HEK293 (cell line): ENCODE measurements at regions not wholly inside any gene's neighbourhood (a gene's known extent, or its start where the extent isn't known, plus 50 kb on each side); places are given as distances from the start of the nearest gene placed in this dataset.

Source experiments
- BCL11A ChIP-seq: fragments of 450-650 bp; formaldehyde crosslinking; IDR thresholded peaks from 2 replicates; pipeline ENCODE4 v1.5.1; 2016; ENCODE audit warnings: low read depth, missing biosample characterization, missing genetic modification characterization
- BCL6B ChIP-seq: fragments of 450-650 bp; formaldehyde crosslinking; IDR thresholded peaks from 2 replicates; pipeline ENCODE4 v1.5.1; 2017; ENCODE audit warnings: missing biosample characterization, missing genetic modification characterization
- CTCF ChIP-seq: fragments of 450-650 bp; formaldehyde crosslinking; IDR thresholded peaks from 2 replicates; pipeline ENCODE4 v1.5.1; 2016; ENCODE audit warnings: missing biosample characterization, missing genetic modification characterization
- FEZF1 ChIP-seq: fragments of 450-650 bp; formaldehyde crosslinking; IDR thresholded peaks from 2 replicates; pipeline ENCODE4 v1.5.1; 2016; ENCODE audit warnings: missing biosample characterization, missing genetic modification characterization
- IKZF3 ChIP-seq: fragments of 450-650 bp; IDR thresholded peaks from 2 replicates; pipeline ENCODE4 v1.5.0; 2018; ENCODE audit warnings: missing biosample characterization, mild to moderate bottlenecking, missing genetic modification characterization, moderate library complexity
- KLF8 ChIP-seq: fragments of 450-650 bp; formaldehyde crosslinking; IDR thresholded peaks from 2 replicates; pipeline ENCODE4 v1.5.1; 2016; ENCODE audit warnings: missing biosample characterization, missing genetic modification characterization
- MEIS1 ChIP-seq: sonication (generic); formaldehyde crosslinking; IDR thresholded peaks from 2 replicates; pipeline ENCODE4 v1.8.1; 2022; ENCODE audit warnings: missing genetic modification reagents, mild to moderate bottlenecking, borderline replicate concordance
- PBX3 ChIP-seq: sonication (generic); formaldehyde crosslinking; IDR thresholded peaks from 2 replicates; pipeline ENCODE4 v1.8.1; 2022; ENCODE audit warnings: mild to moderate bottlenecking, moderate library complexity, missing genetic modification reagents
- SP3 ChIP-seq: fragments of 450-650 bp; formaldehyde crosslinking; IDR thresholded peaks from 2 replicates; pipeline ENCODE4 v1.5.1; 2016; ENCODE audit warnings: missing biosample characterization, missing genetic modification characterization
- TRIM28 ChIP-seq: IDR thresholded peaks from 2 replicates; pipeline ENCODE4 v1.6.1; 2011; ENCODE audit warnings: low read length, control low read depth, borderline replicate concordance
- ZBTB10 ChIP-seq: fragments of 450-650 bp; formaldehyde crosslinking; IDR thresholded peaks from 2 replicates; pipeline ENCODE4 v1.5.1; 2016; ENCODE audit warnings: missing biosample characterization, missing genetic modification characterization
- ZBTB20 ChIP-seq: fragments of 450-650 bp; formaldehyde crosslinking; IDR thresholded peaks from 2 replicates; pipeline ENCODE4 v1.5.1; 2016; ENCODE audit warnings: missing biosample characterization, missing genetic modification characterization
- ZBTB21 ChIP-seq: fragments of 450-650 bp; formaldehyde crosslinking; IDR thresholded peaks from 2 replicates; pipeline ENCODE4 v1.5.1; 2017; ENCODE audit warnings: missing biosample characterization, missing genetic modification characterization
- ZBTB8A ChIP-seq: fragments of 450-650 bp; formaldehyde crosslinking; IDR thresholded peaks from 2 replicates; pipeline ENCODE4 v1.5.1; 2016; ENCODE audit warnings: missing biosample characterization, missing genetic modification characterization
- ZEB2 ChIP-seq: fragments of 450-650 bp; formaldehyde crosslinking; IDR thresholded peaks from 2 replicates; pipeline ENCODE4 v1.5.1; 2016; ENCODE audit warnings: missing biosample characterization, missing genetic modification characterization
- ZIC2 ChIP-seq: fragments of 450-650 bp; formaldehyde crosslinking; IDR thresholded peaks from 2 replicates; pipeline ENCODE4 v1.5.1; 2016; ENCODE audit warnings: missing biosample characterization, missing genetic modification characterization
- ZNF114 ChIP-seq: fragments of 450-650 bp; formaldehyde crosslinking; IDR thresholded peaks from 2 replicates; pipeline ENCODE4 v1.5.0; 2017; ENCODE audit warnings: missing biosample characterization, missing genetic modification characterization
- ZNF223 ChIP-seq: fragments of 450-650 bp; formaldehyde crosslinking; IDR thresholded peaks from 2 replicates; pipeline ENCODE4 v1.5.1; 2016; ENCODE audit warnings: missing biosample characterization, missing genetic modification characterization
- ZNF23 ChIP-seq: fragments of 450-650 bp; formaldehyde crosslinking; IDR thresholded peaks from 2 replicates; pipeline ENCODE4 v1.5.1; 2016; ENCODE audit warnings: missing biosample characterization, missing genetic modification characterization, borderline replicate concordance
- ZNF311 ChIP-seq: fragments of 450-650 bp; formaldehyde crosslinking; IDR thresholded peaks from 2 replicates; pipeline ENCODE4 v1.5.1; 2017; ENCODE audit warnings: missing biosample characterization, missing genetic modification characterization, borderline replicate concordance
- ZNF623 ChIP-seq: fragments of 450-650 bp; formaldehyde crosslinking; IDR thresholded peaks from 2 replicates; pipeline ENCODE4 v1.5.1; 2016; ENCODE audit warnings: missing biosample characterization, missing genetic modification characterization
- ZNF645 ChIP-seq: fragments of 450-650 bp; formaldehyde crosslinking; IDR thresholded peaks from 2 replicates; pipeline ENCODE4; 2016; ENCODE audit warnings: missing biosample characterization, missing genetic modification characterization
- ZNF677 ChIP-seq: fragments of 450-650 bp; IDR thresholded peaks from 2 replicates; pipeline ENCODE4 v1.5.0; 2018; ENCODE audit warnings: missing biosample characterization, mild to moderate bottlenecking, missing genetic modification characterization, moderate library complexity
- ZNF701 ChIP-seq: fragments of 450-650 bp; formaldehyde crosslinking; IDR thresholded peaks from 2 replicates; pipeline ENCODE4 v1.5.1; 2016; ENCODE audit warnings: missing biosample characterization, missing genetic modification characterization
- TF ChIP-seq, protein P1 (sequence below): fragments of 450-650 bp; formaldehyde crosslinking; IDR thresholded peaks from 2 replicates; pipeline ENCODE4 v1.5.1; 2017; ENCODE audit warnings: missing biosample characterization, missing genetic modification characterization
- TF ChIP-seq, protein P2 (sequence below): fragments of 450-650 bp; formaldehyde crosslinking; IDR thresholded peaks from 2 replicates; pipeline ENCODE4 v1.5.1; 2016; ENCODE audit warnings: missing biosample characterization, missing genetic modification characterization
- TF ChIP-seq, protein P3 (sequence below): fragments of 450-650 bp; formaldehyde crosslinking; IDR thresholded peaks from 2 replicates; pipeline ENCODE4 v1.5.1; 2016; ENCODE audit warnings: missing biosample characterization, missing genetic modification characterization

DNA sequence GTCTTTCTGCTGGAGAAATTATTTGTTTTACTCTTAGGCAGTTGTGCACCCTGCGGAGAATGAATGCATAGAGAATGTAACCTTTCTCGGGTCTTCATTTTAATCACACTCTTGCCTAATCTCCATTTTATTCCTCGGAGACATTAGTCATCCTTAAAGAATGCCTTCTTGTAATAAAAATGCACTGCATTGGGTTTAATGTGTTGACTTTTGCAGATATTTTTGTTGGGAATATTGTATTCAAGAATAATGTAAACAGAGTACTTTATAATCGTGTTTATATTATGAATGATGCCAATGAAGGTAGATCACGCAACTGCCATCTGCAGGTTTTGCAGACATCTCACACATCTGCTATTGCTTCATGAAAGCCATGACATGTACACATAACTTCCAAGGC, 1093.9 kb upstream of the CDH6 start (continued):
- TF ChIP-seq, protein P1, sequence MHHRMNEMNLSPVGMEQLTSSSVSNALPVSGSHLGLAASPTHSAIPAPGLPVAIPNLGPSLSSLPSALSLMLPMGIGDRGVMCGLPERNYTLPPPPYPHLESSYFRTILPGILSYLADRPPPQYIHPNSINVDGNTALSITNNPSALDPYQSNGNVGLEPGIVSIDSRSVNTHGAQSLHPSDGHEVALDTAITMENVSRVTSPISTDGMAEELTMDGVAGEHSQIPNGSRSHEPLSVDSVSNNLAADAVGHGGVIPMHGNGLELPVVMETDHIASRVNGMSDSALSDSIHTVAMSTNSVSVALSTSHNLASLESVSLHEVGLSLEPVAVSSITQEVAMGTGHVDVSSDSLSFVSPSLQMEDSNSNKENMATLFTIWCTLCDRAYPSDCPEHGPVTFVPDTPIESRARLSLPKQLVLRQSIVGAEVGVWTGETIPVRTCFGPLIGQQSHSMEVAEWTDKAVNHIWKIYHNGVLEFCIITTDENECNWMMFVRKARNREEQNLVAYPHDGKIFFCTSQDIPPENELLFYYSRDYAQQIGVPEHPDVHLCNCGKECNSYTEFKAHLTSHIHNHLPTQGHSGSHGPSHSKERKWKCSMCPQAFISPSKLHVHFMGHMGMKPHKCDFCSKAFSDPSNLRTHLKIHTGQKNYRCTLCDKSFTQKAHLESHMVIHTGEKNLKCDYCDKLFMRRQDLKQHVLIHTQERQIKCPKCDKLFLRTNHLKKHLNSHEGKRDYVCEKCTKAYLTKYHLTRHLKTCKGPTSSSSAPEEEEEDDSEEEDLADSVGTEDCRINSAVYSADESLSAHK (tag by site-specific recombination), result no peak
- TF ChIP-seq TRIM28, result no peak
- TF ChIP-seq, protein P2, sequence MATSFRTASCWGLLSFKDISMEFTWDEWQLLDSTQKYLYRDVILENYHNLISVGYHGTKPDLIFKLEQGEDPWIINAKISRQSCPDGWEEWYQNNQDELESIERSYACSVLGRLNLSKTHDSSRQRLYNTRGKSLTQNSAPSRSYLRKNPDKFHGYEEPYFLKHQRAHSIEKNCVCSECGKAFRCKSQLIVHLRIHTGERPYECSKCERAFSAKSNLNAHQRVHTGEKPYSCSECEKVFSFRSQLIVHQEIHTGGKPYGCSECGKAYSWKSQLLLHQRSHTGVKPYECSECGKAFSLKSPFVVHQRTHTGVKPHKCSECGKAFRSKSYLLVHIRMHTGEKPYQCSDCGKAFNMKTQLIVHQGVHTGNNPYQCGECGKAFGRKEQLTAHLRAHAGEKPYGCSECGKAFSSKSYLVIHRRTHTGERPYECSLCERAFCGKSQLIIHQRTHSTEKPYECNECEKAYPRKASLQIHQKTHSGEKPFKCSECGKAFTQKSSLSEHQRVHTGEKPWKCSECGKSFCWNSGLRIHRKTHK (tag by site-specific recombination), result no peak
- TF ChIP-seq MEIS1, result no peak
- no peak for TF ChIP-seq ZBTB10 (tag by site-specific recombination)
- no peak for TF ChIP-seq ZNF114 (tag by site-specific recombination)
- no peak for TF ChIP-seq ZNF223
- TF ChIP-seq SP3 (tag by site-specific recombination), result no peak
- TF ChIP-seq ZNF23 (tag by site-specific recombination), result no peak
- TF ChIP-seq CTCF (tag by site-specific recombination), result no peak
- 0 out of 2 replicates have a peak, but pooled peaks have one; percentile 30 for TF ChIP-seq BCL6B (tag by site-specific recombination)
- TF ChIP-seq ZIC2 (tag by site-specific recombination), result no peak
- TF ChIP-seq ZNF677, result no peak
- no peak for TF ChIP-seq ZNF645 (tag by site-specific recombination)
- peak; percentile 82 for TF ChIP-seq KLF8 (tag by site-specific recombination)
- peak; percentile 87 for TF ChIP-seq IKZF3 (tag by site-specific recombination)
- TF ChIP-seq ZNF311 (tag by site-specific recombination), result no peak
- 0 out of 2 replicates have a peak, but pooled peaks have one; percentile 22 for TF ChIP-seq ZBTB8A (tag by site-specific recombination)
- no peak for TF ChIP-seq ZNF701 (tag by site-specific recombination)
- no peak for TF ChIP-seq PBX3 (CRISPR knock-in tag)
- no peak for TF ChIP-seq ZEB2
- TF ChIP-seq ZBTB20 (tag by site-specific recombination), result no peak
- TF ChIP-seq ZNF623, result no peak
- peak; percentile 29; the same call in 1 of the 2 replicates for TF ChIP-seq ZBTB21 (tag by site-specific recombination)
- TF ChIP-seq, protein P3, sequence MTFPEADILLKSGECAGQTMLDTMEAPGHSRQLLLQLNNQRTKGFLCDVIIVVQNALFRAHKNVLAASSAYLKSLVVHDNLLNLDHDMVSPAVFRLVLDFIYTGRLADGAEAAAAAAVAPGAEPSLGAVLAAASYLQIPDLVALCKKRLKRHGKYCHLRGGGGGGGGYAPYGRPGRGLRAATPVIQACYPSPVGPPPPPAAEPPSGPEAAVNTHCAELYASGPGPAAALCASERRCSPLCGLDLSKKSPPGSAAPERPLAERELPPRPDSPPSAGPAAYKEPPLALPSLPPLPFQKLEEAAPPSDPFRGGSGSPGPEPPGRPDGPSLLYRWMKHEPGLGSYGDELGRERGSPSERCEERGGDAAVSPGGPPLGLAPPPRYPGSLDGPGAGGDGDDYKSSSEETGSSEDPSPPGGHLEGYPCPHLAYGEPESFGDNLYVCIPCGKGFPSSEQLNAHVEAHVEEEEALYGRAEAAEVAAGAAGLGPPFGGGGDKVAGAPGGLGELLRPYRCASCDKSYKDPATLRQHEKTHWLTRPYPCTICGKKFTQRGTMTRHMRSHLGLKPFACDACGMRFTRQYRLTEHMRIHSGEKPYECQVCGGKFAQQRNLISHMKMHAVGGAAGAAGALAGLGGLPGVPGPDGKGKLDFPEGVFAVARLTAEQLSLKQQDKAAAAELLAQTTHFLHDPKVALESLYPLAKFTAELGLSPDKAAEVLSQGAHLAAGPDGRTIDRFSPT (tag by site-specific recombination), result 0 out of 2 replicates have a peak, but pooled peaks have one; percentile 41
- peak; percentile 61; the same call in 1 of the 2 replicates for TF ChIP-seq FEZF1 (tag by site-specific recombination)
- peak; percentile 88 for TF ChIP-seq BCL11A (tag by site-specific recombination)
